Stomach (tissue), 8 donors: ENCODE measurements at regions not wholly inside any gene's neighbourhood (a gene's known extent, or its start where the extent isn't known, plus 50 kb on each side); places are given as distances from the start of the nearest gene placed in this dataset.

Source experiments
- DNase-seq, 2 donors: peaks; one replicate each; pipeline versions ENCODE4 v3.0.0 to v3.0.0-alpha.2; 2013 to 2019
- H3K27ac ChIP-seq, 5 donors: fragments of 200-600 bp in 4 of 5; sonication (generic) in 4 of 5; one replicate each; pipeline ENCODE4 v1.5.1; 2013 to 2019; ENCODE audit warnings: mild to moderate bottlenecking in 1 of 5, moderate library complexity in 1 of 5
- H3K27me3 ChIP-seq, 3 donors: fragments of 200-600 bp; sonication (generic); one replicate each; pipeline ENCODE4 v1.5.1; 2017 to 2019; ENCODE audit warnings: mixed run types in 1 of 3
- H3K36me3 ChIP-seq, 4 donors: fragments of 200-600 bp; sonication (generic); 1 replicate in 3 of 4; 2 replicates in 1 of 4; pipeline ENCODE4 v1.5.1; 2016 to 2019
- H3K4me1 ChIP-seq, 4 donors: fragments of 200-600 bp; sonication (generic); one replicate each; pipeline ENCODE4 v1.5.1; 2016 to 2019
- H3K4me3 ChIP-seq, 4 donors: fragments of 200-600 bp; sonication (generic) in 3 of 4; one replicate each; pipeline ENCODE4 v1.5.1; 2016 to 2019; ENCODE audit warnings: mild to moderate bottlenecking in 1 of 4
- H3K9me3 ChIP-seq, 4 donors: fragments of 200-600 bp; sonication (generic); one replicate each; pipeline ENCODE4 v1.5.1; 2016 to 2019
- CTCF ChIP-seq, 7 experiments: fragments of 450-650 bp in 4 of 7; fragments of 200-600 bp in 3 of 7; sonication (generic) in 3 of 7; IDR thresholded peaks; one replicate each; pipeline ENCODE4 v1.5.1; 2016 to 2019; ENCODE audit warnings: antibody characterized with exemption in 7 of 7, control low read depth in 2 of 7, mild to moderate bottlenecking in 1 of 7
- EP300 ChIP-seq: sonication (generic); formaldehyde crosslinking; IDR thresholded peaks from one replicate; pipeline ENCODE4 v1.6.1; 2017; ENCODE audit warnings: antibody characterized with exemption
- POLR2A ChIP-seq, 4 donors: fragments of 450-650 bp; IDR thresholded peaks; one replicate each; pipeline ENCODE4 v1.6.1; 2016; ENCODE audit warnings: antibody characterized with exemption in 4 of 4, control low read depth in 2 of 4, mild to moderate bottlenecking in 1 of 4, moderate library complexity in 1 of 4
- POLR2AphosphoS5 ChIP-seq, 3 donors: sonication (generic); formaldehyde crosslinking; IDR thresholded peaks; one replicate each; pipeline ENCODE4 v1.6.1; 2016; ENCODE audit warnings: antibody characterized with exemption in 3 of 3
- WGBS, 5 donors: extraction: QIAGEN DNeasy Blood & Tissue Kit in 3 of 5; methylation state at CpG; one replicate each; pipeline versions ENCODE4 v1.1.5 to v1.1.7; 2013 to 2018; 5-methylcytosine and 5-hydroxymethylcytosine counted together
- intact Hi-C: fragments of 100-400 bp; cut with DNase I; formaldehyde crosslinking; loops from one replicate; pipeline ENCODE4 v1.15.1; 2023; ENCODE audit warnings: low total_unique reads
- donor health status: healthy with polysubstance abuse.
- donor health status: Bipolar disorder and iron deficiency.
- donor health status: healthy.

GRCh38 chr1:38440402-38440801 lies 393.8 kb upstream of the POU3F1 start:
- TF ChIP-seq POLR2A (IDR thresholded peaks at IDR 0.05) (no peak), POLR2AphosphoS5 (IDR thresholded peaks at IDR 0.05) (no peak), EP300 (no peak), CTCF (IDR thresholded peaks at IDR 0.05) (no peak)

GRCh38 chr1:38436749-38437148 lies 390.2 kb upstream of the POU3F1 start:
- intact Hi-C loops = no loop called here
- DNase-seq = no peak
- Histone ChIP-seq H3K36me3 (no peaks in the 10 kb centered on the region), H3K27me3 (peaks cover 0 to 23% (median 0%) of the 10 kb centered on the region in 3 donors), H3K4me1 (no peaks in the 10 kb centered on the region), H3K9me3 (peaks cover 0 to 20% (median 18%) of the 10 kb centered on the region in 4 donors), H3K27ac (no peak overlapping the region), H3K4me3 (no peak overlapping the region)
- TF ChIP-seq POLR2AphosphoS5 (IDR thresholded peaks at IDR 0.05) (no peak), EP300 (no peak), POLR2A (IDR thresholded peaks at IDR 0.05) (no peak), CTCF (IDR thresholded peaks at IDR 0.05) (no peak)
- WGBS, 5 donors = 61 to 74% (median 65%) methylated on average over 4 of the region's 4 CpGs

More at GRCh38 chr1:38440402-38440801, 393.8 kb upstream of the POU3F1 start:
- H3K9me3 ChIP-seq = peaks cover 0 to 25% (median 23%) of the 10 kb centered on the region in 4 donors
- no peak for DNase-seq
- peaks cover 0 to 34% (median 11%) of the 10 kb centered on the region in 3 donors for H3K27me3 ChIP-seq
- H3K4me3 ChIP-seq = no peak overlapping the region
- intact Hi-C loops = no loop called here
- H3K36me3 ChIP-seq = no peaks in the 10 kb centered on the region
- H3K27ac ChIP-seq = no peak overlapping the region
- H3K4me1 ChIP-seq = no peaks in the 10 kb centered on the region

GRCh38 chr1:38436006-38436405 lies 389.4 kb upstream of the POU3F1 start:
- no peak overlapping the region for H3K4me3 ChIP-seq
- 84 to 86% (median 86%) methylated on average over 9 of the region's 9 CpGs for WGBS, 5 donors
- intact Hi-C loops = no loop called here
- no peak for DNase-seq
- TF ChIP-seq POLR2A (IDR thresholded peaks at IDR 0.05) = no peak
- peaks cover 0 to 25% (median 0%) of the 10 kb centered on the region in 3 donors for H3K27me3 ChIP-seq
- peaks cover 0 to 13% (median 12%) of the 10 kb centered on the region in 4 donors for H3K9me3 ChIP-seq
- no peaks in the 10 kb centered on the region for H3K36me3 ChIP-seq
- H3K4me1 ChIP-seq = no peaks in the 10 kb centered on the region
- H3K27ac ChIP-seq = no peak overlapping the region

GRCh38 chr1:38433084-38433722 lies 386.6 kb upstream of the POU3F1 start:
- Histone ChIP-seq H3K27me3 (peaks cover 0 to 25% (median 0%) of the 10 kb centered on the region in 3 donors), H3K4me1 (no peaks in the 10 kb centered on the region), H3K9me3 (no peaks in the 10 kb centered on the region), H3K27ac (no peak overlapping the region), H3K4me3 (no peak overlapping the region), H3K36me3 (no peaks in the 10 kb centered on the region)
- DNase-seq = no peak
- TF ChIP-seq POLR2AphosphoS5 (IDR thresholded peaks at IDR 0.05) (no peak), POLR2A (IDR thresholded peaks at IDR 0.05) (no peak), CTCF (IDR thresholded peaks at IDR 0.05) (no peak), EP300 (no peak)
- intact Hi-C loops = no loop called here
- WGBS, 5 donors = 54 to 75% (median 67%) methylated on average over 9 to 10 of the region's 10 CpGs
